OCI-LY3 (cell line): ENCODE measurements at regions not wholly inside any gene's neighbourhood (a gene's known extent, or its start where the extent isn't known, plus 50 kb on each side); places are given as distances from the start of the nearest gene placed in this dataset.
"Not testable (repeated sequence)": the region's sequence is repeated elsewhere in the genome, so short reads cannot be mapped to it uniquely, and the experiment has no call there.

Experiments
- CTCF ChIP-seq: fragments of 200-600, 300-600 bp; sonication (generic); IDR thresholded peaks from 2 replicates; pipeline ENCODE4 v1.5.1; 2014; ENCODE audit warnings: antibody characterized with exemption, low read length, low read depth
- EZH2phosphoT487 ChIP-seq: fragments of 200-600 bp; shearing (Covaris generic); IDR thresholded peaks from 2 replicates; pipeline ENCODE4 v1.6.1; 2018; ENCODE audit warnings: antibody characterized with exemption, mixed run types, low read depth

GRCh38 chr7:155932324-155932723 lies 120.1 kb upstream of the SHH start:
- not testable (repeated sequence) for TF ChIP-seq CTCF, EZH2phosphoT487
